B cell (primary cell): ENCODE measurements at regions not wholly inside any gene's neighbourhood (a gene's known extent, or its start where the extent isn't known, plus 50 kb on each side); places are given as distances from the start of the nearest gene placed in this dataset.

Source experiments
- ATAC-seq: fragments of 200-7000 bp; cut with Tn5 transposase; one replicate; pipeline ENCODE4 v1.10.0; 2021; ENCODE audit warnings: low read depth, mild to moderate bottlenecking, moderate number of reproducible peaks, moderate library complexity
- CTCF ChIA-PET: fragments of 350-600 bp; sonication (Branson Sonifier 250); formaldehyde crosslinking; loops from one replicate; lab custom pipeline; 2021; ENCODE audit warnings: antibody characterized with exemption, inconsistent platforms; lab: Charles Lee
- POLR2A ChIA-PET: fragments of 350-600 bp; sonication (Branson Sonifier 250); formaldehyde crosslinking; loops from one replicate; lab custom pipeline; 2021; ENCODE audit warnings: antibody characterized with exemption; lab: Charles Lee
- DNase-seq: peaks from one replicate; pipeline ENCODE4 v3.0.0; 2013
- H2AFZ ChIP-seq: 2 replicates; pipeline ENCODE4 v1.6.1; 2012; ENCODE audit warnings: mild to moderate bottlenecking, low read depth, low read length; ENCODE audit not compliant: insufficient read depth, poor library complexity, severe bottlenecking
- H3K27ac ChIP-seq, 2 donors: 1 replicate in 1 of 2; 2 replicates in 1 of 2; pipeline ENCODE4 v1.5.1; 2012 to 2013; ENCODE audit warnings: low read length in 2 of 2, mild to moderate bottlenecking in 2 of 2, moderate library complexity in 1 of 2
- H3K27me3 ChIP-seq, 4 experiments: fragments of 200-600 bp in 1 of 4; sonication (generic) in 1 of 4; replicated peaks in 1 of 4; 1 replicate in 2 of 4; 2 replicates in 2 of 4; pipeline versions ENCODE4 v1.6.1 to v1.7.0; 2013 to 2016; ENCODE audit warnings: low read length in 3 of 4, mild to moderate bottlenecking in 2 of 4, mixed read lengths in 1 of 4, moderate library complexity in 1 of 4; ENCODE audit not compliant: insufficient read depth in 4 of 4, control insufficient read depth in 3 of 4; ENCODE audit errors: control extremely low read depth in 1 of 4
- H3K36me3 ChIP-seq, 2 experiments: replicated peaks in 1 of 2; 1 replicate in 1 of 2; 2 replicates in 1 of 2; pipeline versions ENCODE4 v1.6.1 to v1.7.1; 2013; ENCODE audit warnings: low read length in 1 of 2; ENCODE audit not compliant: insufficient read depth in 2 of 2, control insufficient read depth in 1 of 2; ENCODE audit errors: control extremely low read depth in 1 of 2, extremely low read depth in 1 of 2
- H3K4me1 ChIP-seq, 2 donors: fragments of 200-600 bp in 1 of 2; sonication (generic) in 1 of 2; 1 replicate in 1 of 2; 2 replicates in 1 of 2; pipeline versions ENCODE4 v1.5.1 to v1.6.1; 2013 to 2017; ENCODE audit warnings: low read length in 2 of 2; ENCODE audit not compliant: control insufficient read depth in 2 of 2, insufficient read depth in 2 of 2
- H3K4me2 ChIP-seq: replicated peaks from 2 replicates; pipeline ENCODE3; 2012; ENCODE audit warnings: mild to moderate bottlenecking, low read depth, low read length; ENCODE audit not compliant: poor library complexity, severe bottlenecking
- H3K4me3 ChIP-seq, 5 experiments: fragments of 200-600 bp in 1 of 5; sonication (generic) in 1 of 5; 1 replicate in 3 of 5; 2 replicates in 2 of 5; pipeline versions ENCODE4 v1.5.1 to v1.7.0; 2011 to 2016; ENCODE audit warnings: low read length in 4 of 5, mild to moderate bottlenecking in 4 of 5, low read depth in 2 of 5, control low read depth in 1 of 5, moderate library complexity in 1 of 5; ENCODE audit not compliant: insufficient read depth in 1 of 5; ENCODE audit errors: control extremely low read depth in 1 of 5, extremely low read depth in 1 of 5
- H3K79me2 ChIP-seq: fragments of 200-600 bp; sonication (generic); one replicate; pipeline ENCODE4 v1.6.0; 2016; ENCODE audit warnings: low read length; ENCODE audit not compliant: control insufficient read depth, insufficient read depth
- H3K9ac ChIP-seq: fragments of 200-600 bp; sonication (generic); 2 replicates; pipeline ENCODE4 v1.6.1; 2017; ENCODE audit warnings: mild to moderate bottlenecking, low read length, moderate library complexity
- H3K9me3 ChIP-seq, 3 donors: one replicate each; pipeline versions ENCODE4 v1.6.1 to v1.7.1; 2013; ENCODE audit warnings: low read length in 2 of 3; ENCODE audit not compliant: control insufficient read depth in 2 of 3, insufficient read depth in 1 of 3; ENCODE audit errors: control extremely low read depth in 1 of 3
- H4K20me1 ChIP-seq: 2 replicates; pipeline ENCODE4 v1.6.0; 2012; ENCODE audit warnings: mild to moderate bottlenecking, low read length; ENCODE audit not compliant: insufficient read depth, control insufficient read depth, poor library complexity, severe bottlenecking
- H3K27ac Mint-ChIP-seq: one replicate; pipeline ENCODE4 v1.8.0; 2021; ENCODE audit warnings: mixed read lengths
- H3K27me3 Mint-ChIP-seq: one replicate; pipeline ENCODE4 v1.8.0; 2021; ENCODE audit warnings: mixed read lengths
- H3K4me1 Mint-ChIP-seq: one replicate; pipeline ENCODE4 v1.8.0; 2021; ENCODE audit warnings: mixed read lengths
- H3K4me3 Mint-ChIP-seq: one replicate; pipeline ENCODE4 v1.8.0; 2021; ENCODE audit warnings: mixed read lengths
- H3K9me3 Mint-ChIP-seq: one replicate; pipeline ENCODE4 v1.8.0; 2022; ENCODE audit warnings: mixed read lengths; ENCODE audit not compliant: insufficient read depth
- CTCF ChIP-seq: fragments of 200-600 bp; IDR thresholded peaks from one replicate; pipeline ENCODE4 v1.8.0; 2022; ENCODE audit warnings: antibody characterized with exemption, mild to moderate bottlenecking
- EZH2 ChIP-seq: IDR thresholded peaks from 2 replicates; pipeline ENCODE4 v1.6.1; 2012; ENCODE audit warnings: borderline replicate concordance, low read depth, mild to moderate bottlenecking, moderate library complexity, low read length; ENCODE audit not compliant: insufficient read depth, poor library complexity, severe bottlenecking
- WGBS: methylation state at CpG from one replicate; pipeline ENCODE4 v1.1.5; 2013; ENCODE audit warnings: missing lambda C conversion rate; ENCODE audit not compliant: insufficient coverage; 5-methylcytosine and 5-hydroxymethylcytosine counted together
- intact Hi-C: fragments of 100-400 bp; cut with micrococcal nuclease; formaldehyde crosslinking; loops from one replicate; pipeline ENCODE4 v1.10.0; 2022

- no peaks in the 10 kb centered on the region for H4K20me1 ChIP-seq
- ChIA-PET CTCF (interaction anchor here (0.6 kb wide), 1 partner anchor 280 kb away, joined by 3 read pairs; no protein-coding TSS in a partner anchor), POLR2A (no interaction called here)
- intact Hi-C loops, result no loop called here
- no peak for TF ChIP-seq CTCF
- no peak for TF ChIP-seq EZH2
- H3K4me1 Mint-ChIP-seq, result no peaks in the 10 kb centered on the region
- H3K4me1 ChIP-seq, result no peaks in the 10 kb centered on the region
- no peak overlapping the region for H3K27ac ChIP-seq
- no peak for DNase-seq
- H3K27me3 ChIP-seq, result no peaks in the 10 kb centered on the region
- H3K9me3 Mint-ChIP-seq, result peaks cover 5% of the 10 kb centered on the region
- no peak overlapping the region for H3K9ac ChIP-seq
- H3K79me2 ChIP-seq, result no peaks in the 10 kb centered on the region
- H3K36me3 ChIP-seq, result no peaks in the 10 kb centered on the region
- ATAC-seq, result no peak
- no peak overlapping the region for H3K27ac Mint-ChIP-seq
- H3K4me3 Mint-ChIP-seq, result no peak overlapping the region
- H2AFZ ChIP-seq, result no peak overlapping the region
- no peaks in the 10 kb centered on the region for H3K9me3 ChIP-seq
- H3K4me2 ChIP-seq, result no peak overlapping the region
- H3K4me3 ChIP-seq, result no peak overlapping the region
- no peaks in the 10 kb centered on the region for H3K27me3 Mint-ChIP-seq
Measured at GRCh38 chr16:72552654-72553053, 380.7 kb upstream of the PMFBP1 start.

GRCh38 chr16:72551649-72552048 lies 379.7 kb upstream of the PMFBP1 start:
- Histone ChIP-seq H3K4me2 (no peak overlapping the region), H2AFZ (no peak overlapping the region), H4K20me1 (no peaks in the 10 kb centered on the region), H3K27ac (no peak overlapping the region), H3K79me2 (no peaks in the 10 kb centered on the region), H3K36me3 (no peaks in the 10 kb centered on the region), H3K27me3 (no peaks in the 10 kb centered on the region), H3K4me1 (no peaks in the 10 kb centered on the region), H3K9ac (no peak overlapping the region), H3K9me3 (no peaks in the 10 kb centered on the region), H3K4me3 (no peak overlapping the region)
- POLR2A ChIA-PET, result no interaction called here
- DNase-seq (no peak), ATAC-seq (no peak)
- H3K27me3 Mint-ChIP-seq, result no peaks in the 10 kb centered on the region
- no peaks in the 10 kb centered on the region for H3K4me1 Mint-ChIP-seq
- intact Hi-C loops, result no loop called here
- H3K27ac Mint-ChIP-seq, result no peak overlapping the region
- no CpG with 5 or more reads among the region's 1 CpG for WGBS
- H3K9me3 Mint-ChIP-seq, result peaks cover 5% of the 10 kb centered on the region
- no peak overlapping the region for H3K4me3 Mint-ChIP-seq
- CTCF ChIA-PET, result no interaction called here
- TF ChIP-seq CTCF (no peak), EZH2 (no peak)
